ELR (cell line): ENCODE measurements at regions not wholly inside any gene's neighbourhood (a gene's known extent, or its start where the extent isn't known, plus 50 kb on each side); places are given as distances from the start of the nearest gene placed in this dataset.
A peak's percentile ranks its signal among the peaks of the same experiment; 100 is the strongest.

Source experiments
- DNase-seq: peaks from one replicate; pipeline ENCODE4 v3.0.0-alpha.2; 2015; ENCODE audit warnings: low read depth

GRCh38 chr11:128195057-128195751, 392.2 kb downstream of the ETS1 start:
- DNase-seq, result no peak

- DNase-seq, result no peak
Measured at GRCh38 chr11:128194216-128194615, 393.1 kb downstream of the ETS1 start.

- DNase-seq, result no peak
Measured at GRCh38 chr11:128193615-128194014, 393.7 kb downstream of the ETS1 start.

- DNase-seq, result no peak
Measured at GRCh38 chr11:128190312-128190711, 397.0 kb downstream of the ETS1 start.

- no peak for DNase-seq
Measured at GRCh38 chr11:128189823-128190222, 397.5 kb downstream of the ETS1 start.

- DNase-seq, result no peak
Measured at GRCh38 chr11:128188346-128189004, 398.9 kb downstream of the ETS1 start.

GRCh38 chr11:128187835-128188234, 399.5 kb downstream of the ETS1 start:
- DNase-seq, result no peak

- no peak for DNase-seq
Measured at GRCh38 chr11:128187377-128187776, 400.0 kb downstream of the ETS1 start.

- no peak for DNase-seq
Measured at GRCh38 chr11:128184981-128185380, 402.4 kb downstream of the ETS1 start.

GRCh38 chr11:128182844-128183243, 404.5 kb downstream of the ETS1 start:
- no peak for DNase-seq

- DNase-seq, result no peak
Measured at GRCh38 chr11:128181984-128182383, 405.4 kb downstream of the ETS1 start.

- no peak for DNase-seq
Measured at GRCh38 chr11:128181088-128181480, 406.3 kb downstream of the ETS1 start.

GRCh38 chr11:128180441-128181087, 406.8 kb downstream of the ETS1 start:
- DNase-seq, result peak; percentile 93

GRCh38 chr11:128179512-128179911, 407.8 kb downstream of the ETS1 start:
- DNase-seq, result no peak

GRCh38 chr11:128179039-128179438, 408.3 kb downstream of the ETS1 start:
- DNase-seq, result no peak

- DNase-seq, result peak; percentile 70
Measured at GRCh38 chr11:128174465-128175291, 412.7 kb downstream of the ETS1 start.

- DNase-seq, result peak; percentile 85
Measured at GRCh38 chr11:128172046-128172878, 415.1 kb downstream of the ETS1 start.

- peak; percentile 48 for DNase-seq
Measured at GRCh38 chr11:128171506-128171905, 415.9 kb downstream of the ETS1 start.

GRCh38 chr11:128165572-128165971, 421.8 kb downstream of the ETS1 start:
- no peak for DNase-seq

- no peak for DNase-seq
Measured at GRCh38 chr11:128164080-128164741, 423.1 kb downstream of the ETS1 start.

- DNase-seq, result no peak
Measured at GRCh38 chr11:128161994-128162393, 425.4 kb downstream of the ETS1 start.
